ENCODE measurements at regions not wholly inside any gene's neighbourhood (a gene's known extent, or its start where the extent isn't known, plus 50 kb on each side); places are given as distances from the start of the nearest gene placed in this dataset.

DNA sequence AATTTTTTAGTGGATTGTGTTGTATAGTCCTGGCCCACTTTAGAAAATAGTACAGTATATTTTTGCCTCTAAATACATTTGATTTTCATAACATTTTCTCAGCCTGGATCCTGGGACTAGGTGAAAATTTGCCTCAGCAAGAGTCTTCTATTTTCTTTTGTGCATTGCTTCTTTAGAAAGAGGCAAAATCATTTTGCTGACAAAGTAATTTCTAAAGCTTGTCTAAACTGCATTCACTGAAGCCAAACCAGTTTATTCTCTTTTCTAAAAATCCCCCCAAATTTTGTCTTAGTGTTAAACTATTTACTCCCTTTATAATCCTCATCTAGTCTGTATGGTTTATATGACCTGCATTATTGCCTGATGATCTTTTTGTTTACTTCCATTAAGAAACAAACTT, 326.3 kb downstream of the C4orf33 start:
- no peak for DNase-seq

- no peak for DNase-seq
Observed at GRCh38 chr4:129428454-129428853, 332.5 kb downstream of the C4orf33 start.

DNA sequence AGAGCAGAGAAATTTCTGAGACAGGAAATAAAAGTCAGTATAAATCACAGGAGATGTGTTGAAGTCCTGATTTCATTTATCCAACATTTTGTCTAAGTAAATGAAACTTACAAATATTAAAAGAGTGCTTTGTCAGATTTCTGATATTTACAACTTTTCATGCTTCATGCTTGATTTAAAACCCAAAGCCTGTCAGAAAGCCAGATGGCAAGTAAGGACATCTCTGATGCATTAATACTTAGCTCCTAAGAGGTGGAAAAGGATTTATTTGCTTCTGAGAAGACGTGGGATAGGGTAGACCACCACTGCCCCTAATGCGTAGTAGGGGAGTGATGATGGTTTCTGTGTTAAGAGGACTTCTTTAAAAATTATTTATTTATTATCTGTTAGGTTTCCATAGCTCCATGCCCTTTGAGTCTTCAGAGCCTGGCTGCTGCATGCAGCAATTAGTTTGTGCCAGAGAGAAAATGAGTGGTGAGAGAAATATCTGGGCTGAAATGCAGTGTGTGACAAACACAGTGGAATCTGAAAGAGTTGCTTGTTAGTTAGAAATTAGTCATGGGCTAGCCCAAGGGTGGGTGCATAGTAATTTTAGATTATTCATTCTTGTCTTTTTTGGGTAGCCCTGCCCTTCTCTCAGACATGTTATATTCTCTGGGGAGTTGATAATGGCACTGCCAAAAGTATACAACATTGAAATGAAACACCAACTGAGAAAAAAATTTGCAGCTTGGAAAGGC, 333.8 kb downstream of the C4orf33 start:
- DNase-seq = no peak

DNA sequence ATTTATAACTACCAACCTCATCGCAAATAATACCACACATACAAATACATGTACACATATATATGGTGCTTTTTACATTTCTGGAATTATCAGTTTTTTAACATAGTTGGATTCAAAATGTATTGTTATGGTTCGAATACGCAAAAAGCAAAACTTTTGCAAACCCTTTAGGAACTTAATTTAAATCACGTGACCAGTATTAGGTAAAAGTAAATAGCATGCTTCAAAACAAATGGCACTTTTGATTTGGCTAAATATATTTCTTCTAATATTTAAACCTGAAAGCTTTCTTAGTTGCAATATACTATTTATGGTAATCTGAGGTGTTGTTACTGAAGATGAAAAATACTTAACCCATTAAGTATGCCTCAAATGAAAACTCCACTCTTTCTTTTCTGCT, 341.4 kb downstream of the C4orf33 start:
- DNase-seq = no peak

- DNase-seq = no peak
Observed at GRCh38 chr4:129438456-129438981, 342.6 kb downstream of the C4orf33 start.

DNA sequence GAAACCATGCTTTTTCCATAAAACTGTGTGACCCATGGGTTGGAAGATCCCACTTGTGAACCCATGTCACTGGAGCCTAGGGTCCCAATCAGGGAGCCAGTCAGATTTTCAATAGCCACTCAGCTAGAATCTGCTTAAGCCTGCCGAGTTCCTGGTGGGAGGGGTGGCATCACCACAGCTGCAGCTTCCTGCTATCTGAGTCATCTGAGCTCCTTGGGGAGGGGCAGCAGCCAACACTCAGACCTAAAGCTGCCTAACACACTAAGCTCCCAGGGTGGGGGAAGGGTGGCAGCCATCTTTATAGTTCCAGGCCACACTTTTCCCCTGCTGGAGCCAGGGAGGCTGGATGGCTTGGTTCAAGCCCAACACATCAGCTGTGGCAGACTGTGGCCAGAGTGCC, 350.1 kb downstream of the C4orf33 start:
- DNase-seq = no peak

GRCh38 chr4:129453524-129454200, 357.7 kb downstream of the C4orf33 start:
- no peak for DNase-seq

DNA sequence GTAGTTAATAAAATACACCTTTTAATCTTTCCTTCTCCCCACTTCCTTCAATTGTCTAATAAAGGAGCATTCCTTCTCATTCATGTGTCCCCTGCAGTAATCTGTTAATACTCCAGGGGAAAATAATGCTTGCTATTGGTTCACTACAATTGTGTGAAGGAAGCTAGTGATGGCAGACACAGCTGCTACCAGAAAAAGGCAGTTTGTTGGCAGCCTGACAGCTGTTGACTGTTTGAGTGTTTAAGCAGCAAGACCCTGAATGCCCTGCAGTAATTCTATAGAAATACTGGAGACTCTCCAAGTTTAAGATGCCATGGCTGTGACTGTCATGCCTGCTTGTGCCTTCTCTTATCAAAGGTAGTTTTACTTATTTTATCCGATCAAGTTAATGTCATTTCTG, 359.5 kb downstream of the C4orf33 start:
- no peak for DNase-seq

GRCh38 chr4:129468624-129469023, 372.7 kb downstream of the C4orf33 start:
- no peak for DNase-seq

DNA sequence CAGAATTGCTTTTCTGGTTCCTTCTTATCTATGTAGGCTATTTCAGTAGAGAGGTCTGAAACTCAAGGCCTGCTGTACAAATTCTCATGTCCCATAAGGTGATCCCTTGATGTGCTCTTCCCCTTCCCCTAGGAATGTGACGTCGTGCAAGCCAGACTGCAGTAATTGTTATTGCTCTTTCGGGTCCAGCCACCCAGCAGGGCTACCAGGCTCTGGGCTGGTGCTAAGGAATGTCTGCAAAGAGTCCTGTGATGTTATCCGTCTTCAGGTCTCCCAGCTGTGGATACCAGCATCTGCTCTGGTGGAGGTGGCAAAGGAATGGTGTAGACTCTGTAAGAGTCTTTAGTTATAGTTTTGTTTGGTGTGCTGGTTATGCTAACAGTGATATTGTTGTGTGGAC, 378.7 kb downstream of the C4orf33 start:
- no peak for DNase-seq

- DNase-seq = no peak
Observed at GRCh38 chr4:129481107-129481506, 385.2 kb downstream of the C4orf33 start.

GRCh38 chr4:129488427-129488826, 392.5 kb downstream of the C4orf33 start:
- DNase-seq = no peak

DNA sequence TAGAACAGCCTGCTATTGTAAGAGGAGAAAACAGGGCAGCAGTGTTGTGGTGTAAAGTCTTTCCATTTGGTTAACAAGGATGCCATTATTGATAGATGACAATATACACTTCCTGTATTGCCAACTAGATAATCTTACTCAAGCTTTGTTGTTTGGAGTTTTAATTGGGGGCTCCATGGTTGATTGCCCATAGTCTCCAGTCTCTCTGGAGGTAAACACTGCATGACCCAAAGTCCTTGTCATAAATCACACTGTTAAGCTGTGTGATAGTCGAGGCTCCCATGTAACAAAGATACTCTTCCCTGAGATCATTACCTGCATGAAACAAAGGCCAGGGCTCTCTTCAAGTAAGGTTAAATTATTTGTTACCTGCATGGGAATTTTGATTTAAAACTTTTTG, 394.6 kb downstream of the C4orf33 start:
- DNase-seq = no peak

DNA sequence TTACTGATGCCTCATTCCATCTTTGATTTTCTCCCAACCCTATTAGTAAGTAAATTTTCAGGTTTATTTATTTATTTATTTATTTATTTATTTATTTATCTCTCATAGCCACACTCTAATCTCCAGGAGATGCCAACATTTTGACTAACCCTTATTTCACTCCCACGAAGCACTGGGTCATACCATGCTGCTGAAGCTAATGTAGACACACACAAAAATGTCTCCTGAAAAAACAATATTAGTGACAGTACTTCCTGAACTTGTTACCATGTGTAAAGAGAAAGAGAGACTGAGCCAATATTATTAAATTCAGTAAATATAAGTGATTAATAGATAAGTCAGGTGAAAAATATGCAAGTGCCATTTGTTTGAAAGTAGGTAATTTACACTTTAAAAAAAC, 402.7 kb downstream of the C4orf33 start:
- DNase-seq = no peak

GRCh38 chr4:129514852-129515251, 418.9 kb downstream of the C4orf33 start:
- DNase-seq = no peak

GRCh38 chr4:129515356-129515755, 419.4 kb downstream of the C4orf33 start:
- no peak for DNase-seq

DNA sequence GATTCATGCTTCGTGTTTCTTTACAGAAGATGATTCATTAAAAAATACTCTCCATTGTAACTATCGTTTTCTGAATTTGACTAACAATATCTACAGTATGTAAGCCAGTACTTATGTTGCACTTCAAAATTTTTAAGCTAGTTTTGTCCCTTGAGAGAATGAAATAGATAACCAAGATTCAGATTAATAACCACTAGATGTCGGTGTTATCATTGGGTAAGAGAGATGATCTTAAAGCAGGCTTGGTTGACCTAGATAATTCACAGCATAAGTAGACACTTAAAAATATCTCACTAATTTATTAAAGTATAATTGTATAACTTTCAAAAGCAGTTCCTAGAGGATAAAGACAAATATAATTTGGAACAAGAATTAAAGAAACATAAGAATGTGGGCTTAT, 430.9 kb downstream of the C4orf33 start:
- DNase-seq = no peak

- DNase-seq = no peak
Observed at GRCh38 chr4:129531253-129531652, 435.3 kb downstream of the C4orf33 start.

- DNase-seq = no peak
Observed at GRCh38 chr4:129532573-129532972, 436.6 kb downstream of the C4orf33 start.

GRCh38 chr4:129543299-129543698, 447.3 kb downstream of the C4orf33 start:
- no peak for DNase-seq

DNA sequence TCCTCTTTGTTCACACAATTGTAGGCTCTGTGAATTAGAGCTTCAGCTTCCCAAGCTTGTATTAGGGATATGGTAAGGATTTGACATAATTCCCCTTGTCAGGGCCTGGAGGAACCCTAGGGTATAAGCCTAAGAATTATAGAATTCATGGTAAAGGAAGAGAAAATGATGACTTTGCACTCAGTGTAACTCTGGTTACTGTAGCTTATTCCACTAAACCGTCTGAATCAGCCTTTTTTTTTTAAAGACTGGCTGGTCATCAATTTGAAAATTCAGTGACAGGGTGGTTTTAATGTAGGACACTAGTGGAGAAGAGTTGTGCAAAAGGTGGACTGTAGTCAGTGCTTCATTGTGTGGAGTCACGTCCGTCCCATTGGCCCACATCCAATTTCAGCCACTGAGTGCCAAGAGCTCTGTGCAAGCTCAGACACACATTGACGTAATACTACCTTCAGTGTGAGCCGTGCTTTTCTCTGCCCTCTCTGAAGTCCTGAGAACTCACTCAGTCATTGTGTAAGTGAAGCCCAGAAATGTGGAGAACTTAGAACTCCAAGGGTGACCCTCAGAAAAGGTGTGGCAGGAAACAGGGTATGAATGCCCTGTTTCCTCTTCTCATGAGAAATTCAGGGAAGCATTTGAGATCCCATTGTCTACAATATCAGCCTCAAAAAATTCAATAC, 449.8 kb downstream of the C4orf33 start:
- DNase-seq = no peak

- no peak for DNase-seq
Observed at GRCh38 chr4:129546531-129546930, 450.6 kb downstream of the C4orf33 start.

DNA sequence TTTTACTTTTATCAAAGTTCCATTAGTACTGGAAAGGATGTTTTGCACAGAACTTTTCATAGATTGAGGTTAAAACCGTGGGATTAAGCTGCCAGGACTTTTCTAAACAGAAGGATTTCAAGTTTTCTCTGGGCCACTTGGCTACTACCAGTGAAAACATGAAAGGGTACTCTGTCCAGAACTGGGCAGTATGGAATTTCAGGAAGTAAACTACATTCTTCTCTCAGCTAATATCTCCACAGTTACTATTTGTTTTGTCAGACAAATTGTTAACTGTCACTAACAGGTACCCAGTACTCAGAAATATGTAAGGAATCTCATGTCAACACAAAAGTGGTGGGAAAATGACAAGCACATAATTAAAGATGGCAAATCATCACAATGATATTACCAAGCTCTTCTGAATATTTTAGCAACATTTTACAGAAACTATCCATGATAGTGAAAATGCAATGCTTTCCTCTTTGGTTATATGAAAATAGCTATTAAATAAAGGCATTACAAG, 454.4 kb downstream of the C4orf33 start:
- no peak for DNase-seq

- no peak for DNase-seq
Observed at GRCh38 chr4:129561280-129561679, 465.3 kb downstream of the C4orf33 start.

Data from activated T-cell treated with anti-CD3 and anti-CD28 coated beads, Interleukin-2, amount 50 U/mL, for 48 hours (primary cell).